ENCODE measurements at regions not wholly inside any gene's neighbourhood (a gene's known extent, or its start where the extent isn't known, plus 50 kb on each side); places are given as distances from the start of the nearest gene placed in this dataset.
"Not testable (repeated sequence)": the region's sequence is repeated elsewhere in the genome, so short reads cannot be mapped to it uniquely, and the experiment has no call there.

DNA sequence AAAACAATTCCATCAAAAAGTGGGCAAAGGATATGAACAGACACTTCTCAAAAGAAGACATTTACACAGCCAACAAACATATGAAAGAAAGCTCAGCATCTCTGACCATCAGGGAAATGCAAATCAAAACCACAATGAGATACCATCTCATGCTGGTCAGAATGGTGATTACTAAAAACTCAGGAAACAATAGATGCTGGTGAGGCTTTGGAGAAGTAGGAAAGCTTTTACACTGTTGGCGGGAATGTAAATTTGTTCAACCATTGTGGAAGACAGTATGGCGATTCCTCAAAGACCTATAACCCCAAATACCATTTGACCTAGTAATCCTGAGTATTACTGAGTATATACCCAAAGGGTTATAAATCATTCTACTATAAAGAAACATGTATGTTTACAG lies 452.9 kb downstream of the SEMA3D start:
- not testable (repeated sequence) for DNase-seq (ENCODE audit: low spot score)

DNA sequence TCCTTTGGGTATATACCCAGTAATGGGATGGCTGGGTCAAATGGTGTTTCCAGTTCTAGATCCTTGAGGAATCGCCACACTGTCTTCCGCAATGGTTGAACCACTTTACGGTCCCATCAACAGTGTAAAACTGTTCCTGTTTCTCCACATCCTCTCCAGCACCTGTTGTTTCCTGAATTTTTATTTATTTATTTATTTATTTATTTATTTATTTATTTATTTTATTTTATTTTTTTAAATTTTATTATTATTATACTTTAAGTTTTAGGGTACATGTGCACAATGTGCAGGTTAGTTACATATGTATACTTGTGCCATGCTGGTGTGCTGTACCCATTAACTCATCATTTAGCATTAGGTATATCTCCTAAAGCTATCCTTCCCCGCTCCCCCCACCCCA lies 456.0 kb downstream of the SEMA3D start:
- DNase-seq (ENCODE audit: low spot score) = not testable (repeated sequence)

DNA sequence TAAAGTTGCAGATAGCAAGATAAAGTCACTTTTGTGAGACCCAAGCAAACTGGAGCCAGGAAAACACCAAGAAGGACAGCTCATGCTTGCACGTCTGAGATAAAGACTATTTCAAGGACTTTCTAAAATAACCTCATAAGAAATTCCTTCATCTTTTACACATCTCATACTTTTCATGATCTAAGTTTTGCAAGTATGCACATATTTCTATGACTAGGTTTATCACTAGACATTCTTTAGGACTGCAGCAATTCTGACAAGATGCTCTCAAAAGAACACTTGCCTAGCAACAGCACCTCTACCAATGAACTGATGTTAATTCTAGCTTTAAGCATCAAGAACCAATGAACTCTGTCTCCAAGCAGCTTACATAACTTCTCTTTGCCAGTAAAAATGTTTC lies 457.6 kb downstream of the SEMA3D start:
- DNase-seq (ENCODE audit: low spot score) = no peak

DNA sequence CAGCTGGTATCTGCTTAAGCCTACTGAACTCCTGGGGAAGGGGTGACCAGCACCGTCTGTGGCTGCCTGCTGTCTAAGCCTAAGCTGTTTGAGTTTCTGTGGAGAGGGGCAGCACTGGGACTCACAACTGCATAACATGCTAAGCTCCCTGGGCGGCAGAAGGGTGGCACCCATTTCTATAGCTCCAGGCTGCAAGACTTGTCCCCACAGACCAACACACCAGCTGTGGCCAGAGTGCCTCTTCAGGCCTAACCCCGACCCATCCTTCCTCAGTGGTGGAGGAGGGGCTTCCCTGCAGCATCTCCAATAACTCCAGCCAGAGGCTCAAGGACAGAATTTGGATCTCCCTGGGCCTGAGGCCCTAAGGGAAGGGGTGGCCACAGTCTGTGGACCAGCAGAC lies 464.1 kb downstream of the SEMA3D start:
- no peak for DNase-seq (ENCODE audit: low spot score)

DNA sequence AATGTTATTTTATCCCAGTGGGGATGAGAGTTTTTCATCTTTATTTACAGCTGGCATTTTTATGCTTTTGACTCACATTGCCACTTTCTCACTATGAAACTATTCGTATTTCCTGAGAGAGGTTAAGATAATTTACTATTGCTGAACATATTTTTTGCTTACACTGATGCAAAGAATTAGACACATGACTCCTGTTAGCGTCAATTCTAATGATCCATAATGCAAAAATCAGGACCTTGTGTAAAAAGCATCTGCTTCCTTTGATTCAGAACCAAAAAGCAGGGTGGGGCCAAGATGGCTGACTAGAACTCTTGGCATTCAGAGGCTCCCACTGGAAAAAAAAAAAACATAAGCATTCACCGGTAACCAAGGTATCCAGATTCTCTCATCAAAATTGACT lies 464.8 kb downstream of the SEMA3D start:
- DNase-seq (ENCODE audit: low spot score) = no peak

DNA sequence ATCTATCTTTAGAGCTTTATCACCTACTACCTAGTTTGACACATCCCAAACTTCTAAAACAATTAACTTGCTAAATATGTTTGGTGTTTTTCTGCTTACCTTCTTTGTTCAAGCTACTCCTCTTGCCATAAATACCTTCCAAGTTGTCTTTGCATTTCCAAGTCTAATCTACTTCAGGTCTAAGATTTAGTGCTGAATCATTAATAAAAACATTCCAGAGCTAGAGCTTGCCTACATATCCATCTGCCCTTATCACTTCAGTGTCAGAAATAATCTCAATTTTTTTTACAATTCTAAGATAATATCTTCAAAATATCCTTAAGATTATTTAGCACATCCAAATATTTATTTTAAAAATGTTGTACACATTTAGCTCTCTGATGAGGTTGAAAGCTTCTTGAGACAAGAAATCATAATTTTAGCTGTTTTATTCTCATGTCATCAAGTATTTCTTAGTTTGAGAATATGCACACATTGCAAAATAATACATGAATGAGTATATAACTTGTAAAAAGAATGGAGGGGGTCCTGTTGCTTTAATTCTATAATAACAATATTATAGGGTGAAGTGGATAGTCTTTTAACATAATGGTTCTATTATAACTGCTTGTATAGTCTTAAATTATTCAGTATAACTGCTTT lies 466.3 kb downstream of the SEMA3D start:
- no peak for DNase-seq (ENCODE audit: low spot score)

DNA sequence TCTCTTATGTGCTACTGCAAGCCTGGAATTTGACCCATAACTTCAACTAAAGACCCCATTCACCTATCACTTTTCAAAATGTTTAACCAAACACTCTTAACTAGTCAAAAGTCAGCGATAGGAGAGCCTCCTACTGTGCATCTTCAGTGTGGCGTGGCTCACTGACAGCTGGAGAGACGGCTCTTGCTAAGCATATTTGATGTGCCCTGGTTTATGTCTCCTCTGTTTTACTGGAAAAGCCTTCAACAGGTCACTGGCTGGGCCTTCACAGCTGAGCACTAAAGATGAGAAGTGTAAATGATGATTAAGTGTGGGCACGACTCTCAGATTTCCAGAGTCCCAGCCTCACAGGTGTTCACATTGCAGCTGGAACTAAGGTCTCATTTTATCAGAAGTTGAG lies 472.1 kb downstream of the SEMA3D start:
- no peak for DNase-seq (ENCODE audit: low spot score)

DNA sequence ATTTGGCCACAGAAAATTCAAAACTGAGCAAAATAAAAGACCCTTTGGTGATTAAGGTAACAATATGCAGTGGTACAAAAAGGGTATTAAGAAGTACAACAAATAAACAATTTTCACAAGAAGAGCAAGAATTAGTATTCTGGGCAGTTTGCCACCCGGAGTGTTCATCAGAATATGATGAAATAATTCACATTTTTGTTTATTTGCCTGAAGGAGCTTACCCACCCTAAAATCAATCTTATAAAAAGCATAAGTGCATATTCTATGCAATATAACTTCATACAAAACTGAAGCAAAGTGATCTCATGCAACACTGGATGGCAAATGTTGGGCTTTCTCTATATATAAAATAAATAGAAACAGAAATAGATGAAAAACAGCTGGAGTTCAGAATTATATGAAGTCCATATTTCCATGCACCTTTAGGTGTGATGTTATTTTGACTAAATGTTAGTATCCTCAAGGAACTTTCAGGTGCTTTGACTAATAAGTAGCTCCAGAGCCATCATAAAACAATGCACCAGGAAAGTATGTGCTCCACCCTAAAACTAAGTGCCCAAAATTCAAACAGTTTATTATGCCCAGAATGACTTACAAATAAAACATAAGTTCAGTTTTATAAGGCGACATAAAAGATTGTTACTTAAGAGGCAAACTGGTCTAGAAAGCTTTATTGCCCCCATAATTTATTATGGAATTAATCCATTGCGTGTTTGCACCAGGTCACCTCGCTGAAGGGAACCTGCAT lies 474.3 kb downstream of the SEMA3D start:
- DNase-seq (ENCODE audit: low spot score) = no peak

DNA sequence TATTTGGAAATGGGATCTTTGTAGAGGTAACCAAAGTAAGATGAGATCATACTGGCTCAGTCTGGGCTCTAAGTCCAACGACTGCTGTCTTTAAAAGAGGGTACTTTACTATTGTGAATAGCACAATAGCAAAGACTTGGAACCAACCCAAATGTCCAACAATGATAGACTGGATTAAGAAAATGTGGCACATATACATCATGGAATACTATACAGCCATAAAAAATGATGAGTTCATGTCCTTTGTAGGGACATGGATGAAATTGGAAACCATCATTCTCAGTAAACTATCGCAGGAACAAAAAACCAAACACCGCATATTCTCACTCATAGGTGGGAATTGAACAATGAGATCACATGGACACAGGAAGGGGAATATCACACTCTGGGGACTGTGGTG lies 476.3 kb downstream of the SEMA3D start:
- DNase-seq (ENCODE audit: low spot score) = not testable (repeated sequence)

DNA sequence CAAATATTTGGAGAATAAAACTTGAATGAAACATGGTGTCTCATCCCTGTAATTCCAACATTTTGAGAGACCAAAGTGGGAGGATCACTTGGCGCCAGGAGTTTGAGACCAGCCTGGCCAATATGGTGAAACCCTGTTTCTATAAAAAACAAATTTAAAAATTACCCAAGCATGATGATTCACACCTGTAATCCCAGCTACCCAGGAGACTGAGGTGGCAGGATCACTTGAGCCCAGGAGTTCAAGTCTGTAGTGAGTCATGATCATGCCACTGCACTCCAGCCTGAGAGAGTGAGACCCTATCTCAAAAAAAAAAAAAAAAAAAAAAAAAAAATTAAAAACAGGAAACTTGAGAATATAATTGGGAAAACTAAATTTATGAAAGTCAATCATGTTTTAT lies 481.1 kb downstream of the SEMA3D start:
- DNase-seq (ENCODE audit: low spot score) = no peak

DNA sequence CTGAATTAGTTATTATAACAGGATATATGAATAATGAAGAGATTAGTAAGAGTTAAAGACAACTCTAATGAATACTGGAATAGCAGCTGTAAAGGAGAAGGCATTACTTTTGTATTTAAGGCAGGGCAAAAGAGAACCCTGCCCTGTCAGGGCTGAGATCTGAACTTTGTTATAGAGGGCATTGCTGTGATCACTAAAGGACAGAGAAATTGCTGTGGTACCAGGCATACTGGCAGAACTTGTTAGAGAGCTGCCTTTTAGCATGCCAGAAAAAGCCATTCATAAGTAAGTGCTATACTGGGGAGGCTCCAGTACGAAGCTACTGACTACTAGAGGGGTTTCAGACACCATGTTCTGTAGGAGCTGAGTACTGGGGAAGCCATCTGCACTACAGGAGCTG lies 481.8 kb downstream of the SEMA3D start:
- DNase-seq (ENCODE audit: low spot score) = no peak

DNA sequence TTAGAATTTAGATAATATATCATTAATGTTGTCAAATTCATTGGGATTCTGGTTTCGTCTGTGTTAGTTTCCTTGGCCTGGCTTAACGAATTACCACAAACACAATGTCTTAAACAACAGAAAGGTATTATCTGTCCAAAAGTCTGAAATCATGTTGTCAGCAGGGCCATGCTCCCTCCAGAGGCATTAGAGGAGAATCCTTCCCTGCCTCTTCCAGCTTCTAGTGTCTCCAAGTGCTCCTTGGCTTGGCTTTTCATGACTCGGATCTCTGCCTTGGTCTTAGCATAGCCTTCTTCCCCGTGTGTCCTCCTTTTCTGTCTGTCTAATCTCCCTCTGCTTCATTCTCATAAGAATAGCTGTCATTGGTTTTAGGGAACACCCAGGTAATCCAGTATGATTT lies 482.5 kb downstream of the SEMA3D start:
- DNase-seq (ENCODE audit: low spot score) = no peak

DNA sequence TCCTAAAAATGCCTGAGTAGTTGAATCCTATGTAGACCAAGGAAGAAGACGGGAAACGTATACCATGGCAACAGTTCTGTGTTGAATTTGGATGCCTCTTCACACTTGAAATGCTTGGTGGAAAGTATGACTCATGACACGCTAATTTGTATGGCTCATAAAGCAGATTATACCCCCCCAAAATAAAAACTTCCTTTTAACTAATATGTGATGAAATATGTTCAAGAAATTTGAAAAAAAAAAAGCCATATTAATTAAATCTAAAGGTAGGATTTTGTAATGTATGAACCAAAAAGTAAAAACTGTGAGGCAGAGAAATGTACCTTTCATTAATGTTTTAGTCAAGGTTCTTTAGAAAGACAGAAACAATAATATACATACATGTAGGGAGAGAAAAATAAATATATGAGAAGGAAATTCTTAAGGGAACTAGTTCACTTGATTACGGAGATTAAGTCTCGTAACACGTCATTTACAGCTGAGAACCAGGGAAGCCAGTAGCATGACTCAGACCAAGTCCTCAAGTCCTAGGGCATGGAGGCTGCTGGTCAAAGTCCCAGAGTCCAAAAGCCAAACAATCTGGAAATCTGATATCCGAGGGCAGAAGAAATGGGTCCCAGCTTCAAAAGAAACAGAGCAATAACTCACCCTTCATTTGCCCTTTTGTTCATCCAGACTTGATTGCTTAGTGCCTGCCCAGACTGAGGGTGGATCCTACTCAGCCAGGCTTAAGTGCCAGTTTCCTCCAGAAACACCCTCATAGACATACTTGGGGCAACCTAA lies 485.1 kb downstream of the SEMA3D start:
- DNase-seq (ENCODE audit: low spot score) = no peak

DNA sequence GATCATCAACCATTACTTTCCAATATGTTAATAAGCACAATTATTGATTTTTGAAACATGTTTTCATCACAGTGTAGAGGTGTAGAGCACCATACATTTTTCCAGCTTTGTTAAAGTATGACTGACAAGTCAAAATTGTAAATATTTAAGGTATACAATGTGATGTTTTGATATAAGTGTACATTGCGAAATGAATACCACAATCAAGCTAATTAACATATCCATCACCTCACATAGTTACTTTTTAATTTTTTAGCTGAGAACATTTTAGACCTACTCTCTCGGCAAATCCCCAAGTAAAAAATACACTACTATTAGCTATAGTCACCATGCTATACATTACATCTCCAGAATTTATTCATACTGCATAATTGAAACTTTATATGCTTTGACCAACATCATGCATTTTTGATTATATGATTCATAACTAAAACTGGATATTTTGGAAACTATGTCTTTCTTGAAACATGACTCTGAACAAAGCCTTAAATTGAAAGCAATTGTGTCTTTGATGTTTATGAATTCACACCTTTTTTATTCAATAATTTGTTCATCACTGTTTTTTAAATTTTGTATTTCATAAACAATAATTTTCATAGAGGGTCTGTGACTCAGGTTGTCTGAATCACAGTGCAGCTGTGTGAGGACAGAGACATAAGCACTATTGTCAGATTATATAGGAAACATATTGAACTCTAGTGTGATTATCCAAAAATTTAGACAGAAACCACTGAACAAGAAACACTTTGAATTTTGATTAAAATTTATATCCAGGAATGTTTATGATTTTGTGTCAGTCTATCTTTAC lies 486.1 kb downstream of the SEMA3D start:
- DNase-seq (ENCODE audit: low spot score) = no peak

DNA sequence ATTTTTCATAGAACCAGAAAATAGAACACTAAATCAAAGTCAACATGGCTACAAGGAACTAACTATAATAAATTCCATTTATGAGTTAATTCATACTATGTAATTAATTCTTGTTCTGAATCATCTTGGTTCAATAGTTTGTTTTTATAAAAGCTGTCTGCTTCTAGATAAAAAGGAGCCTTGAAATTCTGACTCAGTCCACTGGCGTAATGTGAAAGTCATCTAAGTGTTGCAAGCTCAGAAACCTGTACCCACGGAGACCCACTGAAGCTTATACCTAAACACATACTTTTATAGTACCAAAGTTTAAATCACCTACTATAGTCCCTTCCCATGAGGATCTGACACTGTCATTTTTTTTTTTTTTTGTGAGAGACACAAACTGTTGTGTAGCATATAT lies 489.4 kb downstream of the SEMA3D start:
- no peak for DNase-seq (ENCODE audit: low spot score)

DNA sequence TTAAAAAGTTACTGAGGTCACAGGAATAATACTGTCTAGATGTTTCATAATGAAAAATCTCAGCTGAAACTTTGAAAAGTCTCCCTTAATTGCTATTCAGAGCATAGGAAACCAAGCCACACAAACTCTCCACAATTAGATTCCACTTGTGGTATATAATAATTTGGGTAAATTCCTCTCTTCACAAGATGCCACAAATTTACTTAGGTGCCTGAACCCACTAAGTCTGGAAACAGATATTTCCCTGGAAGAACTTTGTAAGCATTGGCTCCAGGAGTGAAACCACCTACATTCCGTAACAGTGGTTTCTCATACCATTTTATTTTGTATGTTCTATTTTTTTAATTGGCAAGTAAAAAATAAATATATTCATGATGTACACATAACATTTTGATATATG lies 493.4 kb downstream of the SEMA3D start:
- no peak for DNase-seq (ENCODE audit: low spot score)

DNA sequence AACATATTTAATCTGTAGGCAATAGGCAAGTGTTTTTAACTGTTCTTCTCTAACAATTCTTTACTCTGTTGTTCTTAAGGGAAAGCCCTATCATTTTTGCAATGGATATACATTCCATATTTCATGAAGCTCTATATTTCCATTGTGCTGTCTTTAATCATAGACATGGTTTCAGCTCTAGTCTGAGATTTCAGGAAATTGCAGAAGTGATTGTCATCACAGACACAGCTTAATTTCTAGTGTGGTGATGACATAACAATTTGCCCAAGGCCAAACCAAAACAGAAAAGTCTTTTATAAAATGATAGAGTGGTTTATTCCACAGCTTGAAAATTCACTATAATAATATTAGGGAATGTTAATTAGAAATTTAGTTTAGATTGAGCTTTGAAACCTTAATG lies 494.1 kb upstream of the SEMA3A start:
- DNase-seq (ENCODE audit: low spot score) = no peak

DNA sequence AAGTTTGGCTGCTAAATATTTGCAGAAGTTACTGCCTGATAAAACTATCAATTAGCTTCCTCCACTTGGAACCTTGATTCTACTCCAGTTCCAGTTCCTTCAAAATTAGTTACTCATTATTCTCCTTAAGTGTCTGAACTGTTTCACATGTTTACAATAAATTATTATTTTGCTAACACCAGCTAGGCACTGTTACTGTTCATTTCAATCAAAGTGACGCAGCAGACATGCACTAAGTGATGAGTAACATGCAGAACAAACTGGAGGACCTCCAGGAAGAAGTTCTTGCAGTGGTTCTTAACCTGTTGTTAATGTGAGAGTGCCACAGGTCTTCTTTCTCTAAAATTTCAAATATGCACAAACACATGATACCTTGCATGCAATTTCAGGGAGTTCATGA lies 491.8 kb upstream of the SEMA3A start:
- no peak for DNase-seq (ENCODE audit: low spot score)

DNA sequence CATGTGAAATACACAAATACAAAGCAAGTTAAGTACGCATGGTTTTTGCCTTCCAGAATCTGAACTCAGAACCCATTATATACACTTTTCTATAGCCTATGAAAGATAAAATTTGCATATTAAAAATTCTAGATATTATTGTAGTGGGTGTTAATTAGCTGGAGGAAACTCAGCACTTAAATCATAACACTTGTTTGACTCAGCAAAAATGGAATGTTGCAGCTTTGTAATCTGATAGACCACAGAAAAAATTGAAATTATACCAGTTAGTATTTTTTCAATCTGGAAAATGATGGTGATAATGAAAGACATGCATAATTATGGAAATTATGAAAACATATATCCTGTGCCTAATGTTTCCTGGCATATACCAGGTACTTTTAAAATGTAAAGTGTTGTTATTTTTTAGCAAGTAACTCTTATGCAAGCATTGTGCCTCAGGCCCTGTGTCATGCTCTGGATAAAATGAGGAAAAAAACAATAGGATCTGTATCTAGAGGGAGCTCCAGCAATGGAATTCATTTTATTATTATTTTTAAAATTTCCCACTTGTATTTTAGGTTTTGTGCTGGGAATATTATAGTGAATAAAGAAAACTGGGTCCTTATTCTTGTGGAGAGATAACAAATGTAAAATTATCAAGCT lies 490.4 kb upstream of the SEMA3A start:
- no peak for DNase-seq (ENCODE audit: low spot score)

DNA sequence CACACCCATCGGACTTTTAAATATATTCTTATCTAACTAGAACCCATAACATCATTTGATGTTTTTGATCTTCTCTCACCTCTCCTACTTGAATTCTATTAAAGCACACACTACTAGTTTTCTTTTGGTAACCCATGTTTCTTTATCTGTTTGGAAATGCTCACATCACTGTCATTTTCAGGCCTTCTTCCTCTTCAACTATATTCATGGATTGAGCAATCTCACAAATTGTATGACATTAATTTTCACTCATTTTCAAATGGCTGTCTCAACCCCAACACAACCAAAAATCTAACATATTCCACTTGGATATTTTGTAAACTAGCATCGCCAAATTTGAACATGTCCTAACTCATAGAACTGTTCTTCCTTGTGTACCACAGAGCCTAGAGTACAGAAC lies 488.0 kb upstream of the SEMA3A start:
- no peak for DNase-seq (ENCODE audit: low spot score)

DNA sequence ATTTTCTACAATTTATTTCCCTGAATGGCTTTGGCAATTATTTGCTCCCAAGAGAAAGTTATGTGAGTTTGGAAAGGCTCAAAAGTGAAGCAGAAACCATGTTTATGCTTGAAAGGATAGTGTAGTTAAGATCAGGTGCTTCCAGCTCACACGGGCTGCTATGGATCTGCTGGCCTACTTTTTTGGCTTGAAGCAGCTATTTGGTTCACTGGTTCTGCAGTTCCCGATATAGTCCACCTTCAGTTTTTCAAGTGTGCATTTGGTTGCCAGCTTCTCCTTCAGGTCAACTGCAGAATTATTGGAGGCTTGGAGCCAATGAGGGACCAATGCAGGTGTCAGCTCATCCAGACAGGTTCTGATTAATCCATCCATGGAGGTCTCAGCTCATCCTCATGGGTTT lies 484.3 kb upstream of the SEMA3A start:
- no peak for DNase-seq (ENCODE audit: low spot score)
